Fibroblast of lung (primary cell): ENCODE measurements at regions not wholly inside any gene's neighbourhood (a gene's known extent, or its start where the extent isn't known, plus 50 kb on each side); places are given as distances from the start of the nearest gene placed in this dataset.

Experiments
- EZH2 ChIP-seq: IDR thresholded peaks from 2 replicates; pipeline ENCODE4 v1.5.1; 2012; ENCODE audit warnings: low read length, control low read depth, mild to moderate bottlenecking; ENCODE audit errors: missing control alignments
- TF ChIP-seq, protein P1 (sequence below), 2 donors: IDR thresholded peaks in 1 of 2; conservative IDR thresholded peaks in 1 of 2; 1 replicate in 1 of 2; 2 replicates in 1 of 2; pipeline ENCODE4 v1.5.1; 2011 to 2012; ENCODE audit warnings: low read length in 2 of 2, control low read depth in 1 of 2, inconsistent platforms in 1 of 2, low read depth in 1 of 2, mild to moderate bottlenecking in 1 of 2

- TF ChIP-seq, protein P1, sequence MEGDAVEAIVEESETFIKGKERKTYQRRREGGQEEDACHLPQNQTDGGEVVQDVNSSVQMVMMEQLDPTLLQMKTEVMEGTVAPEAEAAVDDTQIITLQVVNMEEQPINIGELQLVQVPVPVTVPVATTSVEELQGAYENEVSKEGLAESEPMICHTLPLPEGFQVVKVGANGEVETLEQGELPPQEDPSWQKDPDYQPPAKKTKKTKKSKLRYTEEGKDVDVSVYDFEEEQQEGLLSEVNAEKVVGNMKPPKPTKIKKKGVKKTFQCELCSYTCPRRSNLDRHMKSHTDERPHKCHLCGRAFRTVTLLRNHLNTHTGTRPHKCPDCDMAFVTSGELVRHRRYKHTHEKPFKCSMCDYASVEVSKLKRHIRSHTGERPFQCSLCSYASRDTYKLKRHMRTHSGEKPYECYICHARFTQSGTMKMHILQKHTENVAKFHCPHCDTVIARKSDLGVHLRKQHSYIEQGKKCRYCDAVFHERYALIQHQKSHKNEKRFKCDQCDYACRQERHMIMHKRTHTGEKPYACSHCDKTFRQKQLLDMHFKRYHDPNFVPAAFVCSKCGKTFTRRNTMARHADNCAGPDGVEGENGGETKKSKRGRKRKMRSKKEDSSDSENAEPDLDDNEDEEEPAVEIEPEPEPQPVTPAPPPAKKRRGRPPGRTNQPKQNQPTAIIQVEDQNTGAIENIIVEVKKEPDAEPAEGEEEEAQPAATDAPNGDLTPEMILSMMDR (conservative IDR thresholded peaks at IDR 0.05 in 1 of 2, IDR thresholded peaks at IDR 0.05 in 1 of 2; ENCODE audit: low read depth in 1 of 2, low read length in 2 of 2) = no peak
- TF ChIP-seq EZH2 = no peak
Observed at GRCh38 chr6:144749263-144749662, 464.1 kb downstream of the UTRN start.
